Esophagus squamous epithelium (tissue), 4 donors: ENCODE measurements at regions not wholly inside any gene's neighbourhood (a gene's known extent, or its start where the extent isn't known, plus 50 kb on each side); places are given as distances from the start of the nearest gene placed in this dataset.
"Not testable (repeated sequence)": the region's sequence is repeated elsewhere in the genome, so short reads cannot be mapped to it uniquely, and the experiment has no call there.

Source experiments
- POLR2A ChIP-seq, 4 donors: fragments of 450-650 bp; IDR thresholded peaks; one replicate each; pipeline ENCODE4 v1.6.1; 2017; ENCODE audit warnings: antibody characterized with exemption in 4 of 4, mild to moderate bottlenecking in 4 of 4, moderate library complexity in 3 of 4
- TF ChIP-seq, protein P1 (sequence below), 6 experiments: fragments of 450-650 bp in 4 of 6; fragments of 200-600 bp in 2 of 6; sonication (generic) in 2 of 6; IDR thresholded peaks; one replicate each; pipeline ENCODE4 v1.5.1; 2016 to 2019; ENCODE audit warnings: antibody characterized with exemption in 6 of 6, mild to moderate bottlenecking in 4 of 6, moderate library complexity in 4 of 6

DNA sequence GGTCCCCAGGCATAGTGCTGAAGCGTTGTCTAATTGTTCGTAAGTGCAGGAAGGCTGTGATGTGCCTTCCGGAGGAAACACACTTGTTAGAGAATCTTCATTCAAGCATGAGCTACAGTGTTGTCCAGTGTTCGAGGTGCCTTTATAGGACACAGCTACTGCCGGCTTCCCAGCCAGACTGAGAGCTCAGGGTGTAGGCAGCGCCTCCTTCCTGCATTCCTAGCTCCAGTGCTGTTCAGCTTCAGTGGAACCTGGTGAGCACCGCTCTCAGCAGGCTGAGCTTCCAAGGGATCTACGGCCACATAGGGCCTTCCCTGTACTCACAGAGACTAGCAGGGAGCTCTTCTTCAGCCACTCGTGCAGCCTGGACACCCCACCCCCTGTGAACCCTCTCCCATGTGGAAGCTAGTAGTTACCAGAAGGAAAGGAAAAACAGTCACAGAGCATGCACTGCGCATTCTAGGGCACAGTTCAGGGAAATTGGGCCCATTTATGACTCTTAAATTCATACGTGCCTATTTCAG lies 87.9 kb upstream of the UXS1 start:
- TF ChIP-seq, protein P1, sequence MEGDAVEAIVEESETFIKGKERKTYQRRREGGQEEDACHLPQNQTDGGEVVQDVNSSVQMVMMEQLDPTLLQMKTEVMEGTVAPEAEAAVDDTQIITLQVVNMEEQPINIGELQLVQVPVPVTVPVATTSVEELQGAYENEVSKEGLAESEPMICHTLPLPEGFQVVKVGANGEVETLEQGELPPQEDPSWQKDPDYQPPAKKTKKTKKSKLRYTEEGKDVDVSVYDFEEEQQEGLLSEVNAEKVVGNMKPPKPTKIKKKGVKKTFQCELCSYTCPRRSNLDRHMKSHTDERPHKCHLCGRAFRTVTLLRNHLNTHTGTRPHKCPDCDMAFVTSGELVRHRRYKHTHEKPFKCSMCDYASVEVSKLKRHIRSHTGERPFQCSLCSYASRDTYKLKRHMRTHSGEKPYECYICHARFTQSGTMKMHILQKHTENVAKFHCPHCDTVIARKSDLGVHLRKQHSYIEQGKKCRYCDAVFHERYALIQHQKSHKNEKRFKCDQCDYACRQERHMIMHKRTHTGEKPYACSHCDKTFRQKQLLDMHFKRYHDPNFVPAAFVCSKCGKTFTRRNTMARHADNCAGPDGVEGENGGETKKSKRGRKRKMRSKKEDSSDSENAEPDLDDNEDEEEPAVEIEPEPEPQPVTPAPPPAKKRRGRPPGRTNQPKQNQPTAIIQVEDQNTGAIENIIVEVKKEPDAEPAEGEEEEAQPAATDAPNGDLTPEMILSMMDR (IDR thresholded peaks at IDR 0.05) = not testable (repeated sequence)
- not testable (repeated sequence) for TF ChIP-seq POLR2A (IDR thresholded peaks at IDR 0.05)
